Subcutaneous abdominal adipose tissue (tissue), 5 donors: ENCODE measurements at regions not wholly inside any gene's neighbourhood (a gene's known extent, or its start where the extent isn't known, plus 50 kb on each side); places are given as distances from the start of the nearest gene placed in this dataset.
"Not testable (repeated sequence)": the region's sequence is repeated elsewhere in the genome, so short reads cannot be mapped to it uniquely, and the experiment has no call there.

Experiments used
- H3K27ac ChIP-seq: one replicate; pipeline ENCODE4 v1.7.0; 2013; ENCODE audit warnings: low read depth, mild to moderate bottlenecking, inconsistent platforms, low read length, moderate library complexity
- H3K27me3 ChIP-seq, 5 donors: one replicate each; pipeline ENCODE4 v1.7.0; 2013; ENCODE audit warnings: low read length in 5 of 5, inconsistent platforms in 1 of 5; ENCODE audit not compliant: control insufficient read depth in 5 of 5, insufficient read depth in 4 of 5
- H3K36me3 ChIP-seq, 5 donors: one replicate each; pipeline ENCODE4 v1.7.0; 2013; ENCODE audit warnings: low read length in 5 of 5; ENCODE audit not compliant: control insufficient read depth in 5 of 5, insufficient read depth in 5 of 5
- H3K4me1 ChIP-seq, 5 donors: one replicate each; pipeline ENCODE4 v1.7.0; 2013; ENCODE audit warnings: low read length in 5 of 5, mild to moderate bottlenecking in 3 of 5, moderate library complexity in 1 of 5; ENCODE audit not compliant: control insufficient read depth in 5 of 5, insufficient read depth in 5 of 5
- H3K4me3 ChIP-seq, 5 donors: one replicate each; pipeline ENCODE4 v1.7.0; 2013; ENCODE audit warnings: low read length in 5 of 5, low read depth in 1 of 5
- H3K9ac ChIP-seq, 5 donors: one replicate each; pipeline ENCODE4 v1.7.0; 2013; ENCODE audit warnings: low read length in 5 of 5, mild to moderate bottlenecking in 4 of 5, moderate library complexity in 3 of 5
- H3K9me3 ChIP-seq, 5 donors: one replicate each; pipeline ENCODE4 v1.7.0; 2013; ENCODE audit warnings: low read length in 5 of 5; ENCODE audit not compliant: control insufficient read depth in 5 of 5
- donor health status: healthy.
- donor health status: healthy.
- donor health status: healthy.
- donor health status: healthy.
- donor health status: healthy.

GRCh38 chr11:33444835-33445594, 187.8 kb downstream of the HIPK3 start:
- no peaks in the 10 kb centered on the region for H3K4me1 ChIP-seq
- H3K4me3 ChIP-seq = no peak overlapping the region
- H3K9ac ChIP-seq = no peak overlapping the region
- H3K27ac ChIP-seq = no peak overlapping the region
- H3K27me3 ChIP-seq = no peaks in the 10 kb centered on the region
- no peaks in the 10 kb centered on the region for H3K36me3 ChIP-seq
- H3K9me3 ChIP-seq = no peaks in the 10 kb centered on the region

DNA sequence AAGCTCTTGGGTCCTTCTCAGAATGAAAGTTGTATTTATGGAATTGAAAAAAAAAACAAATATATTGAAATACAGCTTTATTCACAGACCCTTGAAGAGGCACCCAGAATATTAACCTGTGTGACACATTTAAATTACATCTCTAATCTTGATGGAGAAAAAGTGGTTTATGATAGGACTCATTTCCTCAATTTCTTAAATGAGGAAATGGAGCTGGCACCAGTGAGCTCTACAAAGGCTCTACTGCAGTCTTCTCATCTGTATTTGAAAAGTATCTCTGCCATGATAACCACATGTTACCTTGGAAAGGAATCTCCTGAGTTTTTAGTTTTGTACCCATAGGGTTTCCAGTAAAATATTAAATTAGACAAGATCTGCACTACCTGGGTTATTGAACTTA, 186.5 kb downstream of the HIPK3 start:
- Histone ChIP-seq H3K36me3 (no peaks in the 10 kb centered on the region), H3K27ac (no peak overlapping the region), H3K27me3 (no peaks in the 10 kb centered on the region), H3K9me3 (no peaks in the 10 kb centered on the region), H3K4me3 (no peak overlapping the region), H3K9ac (no peak overlapping the region), H3K4me1 (no peaks in the 10 kb centered on the region)

DNA sequence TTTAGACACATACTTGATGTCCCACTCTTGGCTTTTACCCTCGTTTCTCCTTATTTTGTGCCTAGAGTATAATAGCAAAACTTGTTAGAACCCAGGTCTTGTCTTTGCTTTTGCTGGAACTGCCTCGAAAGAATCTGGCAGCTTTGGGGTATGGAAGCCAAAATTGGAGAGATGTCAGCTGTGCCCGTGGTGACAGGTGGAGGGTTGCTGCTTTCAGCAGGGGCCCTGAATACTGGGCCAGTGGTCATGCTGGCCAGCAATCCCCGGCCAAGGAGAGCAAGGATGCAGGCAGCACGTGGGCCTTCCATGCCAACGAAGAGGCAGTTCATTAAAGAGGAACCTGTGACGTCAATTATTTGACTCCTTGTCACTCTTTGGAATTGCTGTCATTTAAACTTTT, 181.1 kb downstream of the HIPK3 start:
- no peaks in the 10 kb centered on the region for H3K36me3 ChIP-seq
- no peak overlapping the region for H3K27ac ChIP-seq
- H3K4me3 ChIP-seq = no peak overlapping the region
- H3K4me1 ChIP-seq = no peaks in the 10 kb centered on the region
- H3K27me3 ChIP-seq = no peaks in the 10 kb centered on the region
- H3K9me3 ChIP-seq = peaks cover 0 to 11% (median 8%) of the 10 kb centered on the region in 5 donors
- H3K9ac ChIP-seq = no peak overlapping the region

DNA sequence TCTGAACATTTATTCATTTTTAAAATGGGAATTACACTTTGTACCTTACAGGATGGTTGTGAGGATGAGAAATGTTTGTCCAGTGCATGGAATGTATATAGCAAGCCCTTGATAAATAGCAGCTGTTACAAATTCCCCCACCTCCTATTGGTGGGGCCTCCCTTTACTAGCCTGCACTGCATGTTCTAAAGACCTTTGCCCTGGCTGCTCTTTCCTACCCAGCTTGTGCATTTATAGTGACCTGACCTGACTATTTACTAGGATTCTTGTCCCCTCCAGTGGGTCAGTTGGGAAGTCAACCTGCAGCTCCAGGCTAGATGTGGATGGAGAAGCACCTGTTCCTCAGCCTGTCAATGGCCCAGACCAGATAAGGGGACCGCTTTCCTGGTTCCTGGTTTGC, 180.3 kb downstream of the HIPK3 start:
- H3K9me3 ChIP-seq = peaks cover 0 to 11% (median 8%) of the 10 kb centered on the region in 5 donors
- H3K27ac ChIP-seq = no peak overlapping the region
- H3K4me1 ChIP-seq = no peaks in the 10 kb centered on the region

GRCh38 chr11:33435216-33435615, 178.0 kb downstream of the HIPK3 start:
- Histone ChIP-seq H3K4me3 (no peak overlapping the region), H3K4me1 (no peaks in the 10 kb centered on the region), H3K36me3 (no peaks in the 10 kb centered on the region), H3K9me3 (peaks cover 0 to 11% (median 8%) of the 10 kb centered on the region in 5 donors), H3K27me3 (peaks cover 0 to 2% (median 0%) of the 10 kb centered on the region in 5 donors), H3K27ac (no peak overlapping the region), H3K9ac (no peak overlapping the region)

More for the DNA sequence above, 180.3 kb downstream of the HIPK3 start:
- Histone ChIP-seq H3K4me3 (no peak overlapping the region), H3K9ac (no peak overlapping the region), H3K36me3 (no peaks in the 10 kb centered on the region), H3K27me3 (no peaks in the 10 kb centered on the region)

DNA sequence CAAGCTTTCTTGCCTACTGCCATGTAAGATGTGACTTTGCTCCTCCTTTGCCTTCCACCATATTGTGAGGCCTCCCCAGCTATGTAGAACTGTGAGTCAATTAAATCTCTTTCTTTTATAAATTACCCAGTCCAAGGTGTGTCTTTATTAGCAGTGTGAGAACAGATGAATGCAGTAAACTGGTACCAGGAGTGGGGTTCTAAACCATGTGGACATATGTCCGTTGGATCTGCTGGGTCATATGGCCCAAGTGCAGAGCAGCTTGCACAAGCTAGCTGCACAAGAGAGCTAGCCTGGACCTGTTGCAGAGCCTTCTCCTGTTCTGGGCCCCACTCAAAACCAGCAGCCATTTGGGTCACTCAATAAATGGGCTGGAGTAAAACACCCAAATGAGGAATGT, 177.1 kb downstream of the HIPK3 start:
- Histone ChIP-seq H3K4me3 (no peak overlapping the region), H3K27ac (no peak overlapping the region), H3K27me3 (peaks cover 0 to 2% (median 0%) of the 10 kb centered on the region in 5 donors), H3K9ac (no peak overlapping the region), H3K4me1 (no peaks in the 10 kb centered on the region), H3K9me3 (peaks cover 0 to 11% (median 8%) of the 10 kb centered on the region in 5 donors), H3K36me3 (no peaks in the 10 kb centered on the region)

DNA sequence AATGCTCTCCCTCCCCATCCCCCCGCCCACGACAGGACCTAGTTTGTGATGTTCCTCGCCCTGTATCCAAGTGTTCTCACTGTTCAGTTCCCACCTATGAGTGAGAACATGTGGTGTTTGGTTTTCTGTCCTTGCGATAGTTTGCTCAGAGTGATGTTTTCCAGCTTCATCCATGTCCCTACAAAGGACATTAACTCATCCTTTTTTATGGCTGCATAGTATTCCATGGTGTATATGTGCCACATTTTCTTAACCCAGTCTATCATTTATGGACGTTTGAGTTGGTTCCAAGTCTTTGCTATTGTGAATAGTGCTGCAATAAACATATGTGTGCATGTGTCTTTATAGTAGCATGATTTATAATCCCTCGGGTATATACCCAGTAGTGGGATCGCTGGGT, 171.3 kb downstream of the HIPK3 start:
- H3K36me3 ChIP-seq, H3K4me1 ChIP-seq, H3K9ac ChIP-seq, H3K27ac ChIP-seq, H3K4me3 ChIP-seq, H3K9me3 ChIP-seq, H3K27me3 ChIP-seq: not testable (repeated sequence)

GRCh38 chr11:33420959-33421566, 163.9 kb downstream of the HIPK3 start:
- Histone ChIP-seq H3K4me3 (no peak overlapping the region), H3K9me3 (no peaks in the 10 kb centered on the region), H3K27me3 (peaks cover 0 to 3% (median 0%) of the 10 kb centered on the region in 5 donors), H3K36me3 (no peaks in the 10 kb centered on the region), H3K27ac (no peak overlapping the region), H3K9ac (no peak overlapping the region), H3K4me1 (no peaks in the 10 kb centered on the region)

DNA sequence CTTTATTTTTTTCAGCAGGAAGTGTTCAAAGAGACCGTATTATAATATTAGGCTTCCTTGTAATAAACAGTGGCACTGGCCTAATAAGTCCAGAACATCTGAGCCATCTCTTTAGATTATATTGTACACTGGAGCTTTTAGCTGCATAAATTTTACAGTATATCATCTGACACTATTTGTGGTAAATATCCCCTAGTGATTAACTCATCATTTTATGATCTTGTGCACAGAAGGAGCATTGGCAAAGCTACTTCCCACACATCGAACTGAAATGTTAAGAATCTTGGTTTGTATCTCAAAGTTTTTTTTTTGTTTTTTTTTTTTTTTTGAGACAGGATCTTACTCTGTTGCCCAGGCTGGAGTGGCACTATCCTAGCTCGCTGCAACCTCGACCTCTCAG, 162.7 kb downstream of the HIPK3 start:
- no peak overlapping the region for H3K4me3 ChIP-seq
- no peaks in the 10 kb centered on the region for H3K4me1 ChIP-seq
- peaks cover 0 to 5% (median 0%) of the 10 kb centered on the region in 5 donors for H3K27me3 ChIP-seq
- no peaks in the 10 kb centered on the region for H3K9me3 ChIP-seq
- H3K9ac ChIP-seq = no peak overlapping the region
- H3K27ac ChIP-seq = no peak overlapping the region
- H3K36me3 ChIP-seq = no peaks in the 10 kb centered on the region

- H3K36me3 ChIP-seq = no peaks in the 10 kb centered on the region
- H3K4me3 ChIP-seq = no peak overlapping the region
- peaks cover 0 to 9% (median 0%) of the 10 kb centered on the region in 5 donors for H3K27me3 ChIP-seq
- no peaks in the 10 kb centered on the region for H3K4me1 ChIP-seq
- H3K9me3 ChIP-seq = no peaks in the 10 kb centered on the region
- no peak overlapping the region for H3K9ac ChIP-seq
- H3K27ac ChIP-seq = no peak overlapping the region
Observed at GRCh38 chr11:33417121-33417520, 159.9 kb downstream of the HIPK3 start.
